NCI-H2227 treated with DMSO at 0.1 percent for 48 hours (cell line): ENCODE measurements at regions not wholly inside any gene's neighbourhood (a gene's known extent, or its start where the extent isn't known, plus 50 kb on each side); places are given as distances from the start of the nearest gene placed in this dataset.

ENCODE experiments used
- DNase-seq: peaks from one replicate; lab custom pipeline; 2025; lab: John Stamatoyannopoulos, UW

DNA sequence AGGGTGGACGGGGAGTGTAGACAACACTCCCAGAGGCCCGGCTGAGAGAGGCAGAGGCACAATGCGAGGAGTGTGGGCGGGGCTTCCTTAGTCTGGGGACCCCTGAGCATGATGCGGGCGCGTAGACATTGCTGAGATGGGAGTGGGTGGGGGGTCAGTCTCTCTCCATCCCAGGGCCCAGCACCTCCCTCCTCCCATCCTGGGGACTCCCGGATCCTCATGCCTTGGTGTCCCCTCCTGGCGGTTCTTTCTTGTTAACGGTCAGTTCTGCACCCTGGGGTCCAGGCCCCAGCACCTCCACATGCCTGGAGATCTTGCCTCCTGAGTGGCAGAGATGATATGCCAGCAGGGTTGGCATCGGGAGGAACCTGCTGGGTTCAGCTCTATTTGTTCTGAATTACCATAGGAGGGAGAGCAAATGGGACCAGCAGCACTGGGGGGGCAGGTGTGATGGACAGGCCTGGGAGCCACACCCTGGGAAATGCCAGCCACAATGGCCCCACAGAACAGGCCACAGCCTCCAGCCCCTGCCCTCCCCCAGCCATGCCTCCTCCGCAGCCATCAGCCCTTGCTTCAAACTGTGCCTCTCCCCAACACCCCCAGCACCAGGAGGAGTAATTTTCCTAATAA is 55.7 kb downstream of the RTL6 start:
- no peak for DNase-seq

DNA sequence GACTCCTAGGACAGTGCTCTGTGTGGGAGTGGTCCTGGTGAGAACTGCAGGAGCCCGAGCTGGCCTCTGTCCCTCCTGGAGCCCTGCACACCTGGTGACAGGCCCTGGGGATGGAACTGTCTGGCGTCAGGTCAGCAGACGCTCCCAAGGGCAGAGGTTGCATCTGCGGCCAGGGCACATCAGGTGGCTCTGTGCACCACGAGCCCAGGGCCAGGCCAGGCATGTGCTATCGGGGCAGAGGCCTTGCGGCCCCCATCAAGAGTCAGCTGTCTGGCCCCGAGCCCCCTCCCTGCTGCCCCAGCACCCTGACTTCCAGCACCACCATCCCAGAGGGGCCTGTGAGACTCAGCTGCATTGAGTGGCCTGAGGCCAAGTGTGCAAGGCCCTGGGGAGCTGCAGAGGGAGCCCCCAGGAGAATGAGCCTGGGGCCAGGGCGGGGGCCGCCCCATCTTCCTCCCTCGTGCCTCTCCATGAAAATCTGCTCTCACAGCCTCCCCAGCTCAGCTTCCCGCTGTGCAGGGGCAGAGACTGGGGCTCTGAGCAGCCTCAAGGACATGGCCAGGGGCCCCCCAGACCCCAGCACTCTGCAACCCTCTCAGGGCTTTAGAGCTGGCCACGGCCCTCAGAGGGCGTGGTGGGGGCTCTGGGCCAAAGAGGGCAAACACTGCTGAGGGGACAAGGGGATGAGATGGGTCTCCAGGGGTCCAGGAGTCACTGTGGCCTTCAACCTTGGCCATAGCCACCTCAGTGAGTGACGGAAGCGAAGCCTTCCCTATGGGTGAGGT is 56.4 kb downstream of the RTL6 start:
- DNase-seq: no peak

GRCh38 chr22:44440224-44441160 is 57.5 kb downstream of the RTL6 start:
- DNase-seq: no peak

DNA sequence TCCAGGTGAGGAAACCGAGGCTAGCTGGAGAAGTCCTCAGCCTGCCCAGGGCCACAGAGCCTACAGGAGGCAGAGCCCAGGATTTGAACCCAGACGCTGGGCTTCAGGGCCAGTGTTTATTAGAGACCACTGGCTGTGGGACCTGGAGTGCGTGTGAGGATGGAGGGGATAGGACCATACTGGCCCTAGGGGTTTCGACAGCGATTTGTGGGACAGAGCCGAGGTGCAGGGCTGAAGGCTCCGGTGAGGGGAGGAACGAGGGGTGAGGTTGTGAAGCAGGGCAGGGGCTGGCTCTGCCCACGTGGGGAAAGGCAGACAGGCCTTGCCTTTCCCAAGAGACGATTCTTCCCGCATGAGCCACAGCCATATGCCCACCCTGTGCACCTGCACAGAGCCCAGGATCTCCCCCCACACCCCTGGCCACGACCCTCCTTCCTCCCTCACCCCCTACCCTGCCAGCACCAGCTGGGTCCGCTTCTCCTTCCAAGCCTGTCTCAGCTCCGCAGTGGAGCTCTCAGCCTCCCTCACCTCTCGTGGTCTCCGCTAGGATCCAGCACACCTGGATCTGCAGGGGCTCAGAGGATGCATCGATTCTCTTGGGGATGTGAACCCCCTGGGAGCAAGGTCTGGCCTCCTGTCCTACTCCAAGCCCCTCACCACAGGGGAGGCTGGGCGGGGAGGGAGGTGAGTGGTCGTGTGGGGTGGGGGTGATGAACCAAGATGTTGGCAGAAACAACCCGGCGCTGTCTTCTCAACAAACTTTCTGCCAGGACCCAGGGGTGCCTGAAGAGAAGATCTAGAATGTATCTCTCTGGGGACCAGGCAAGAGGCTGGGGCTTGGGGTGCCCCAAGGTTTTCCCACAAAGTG is 58.4 kb downstream of the RTL6 start:
- DNase-seq: no peak

DNA sequence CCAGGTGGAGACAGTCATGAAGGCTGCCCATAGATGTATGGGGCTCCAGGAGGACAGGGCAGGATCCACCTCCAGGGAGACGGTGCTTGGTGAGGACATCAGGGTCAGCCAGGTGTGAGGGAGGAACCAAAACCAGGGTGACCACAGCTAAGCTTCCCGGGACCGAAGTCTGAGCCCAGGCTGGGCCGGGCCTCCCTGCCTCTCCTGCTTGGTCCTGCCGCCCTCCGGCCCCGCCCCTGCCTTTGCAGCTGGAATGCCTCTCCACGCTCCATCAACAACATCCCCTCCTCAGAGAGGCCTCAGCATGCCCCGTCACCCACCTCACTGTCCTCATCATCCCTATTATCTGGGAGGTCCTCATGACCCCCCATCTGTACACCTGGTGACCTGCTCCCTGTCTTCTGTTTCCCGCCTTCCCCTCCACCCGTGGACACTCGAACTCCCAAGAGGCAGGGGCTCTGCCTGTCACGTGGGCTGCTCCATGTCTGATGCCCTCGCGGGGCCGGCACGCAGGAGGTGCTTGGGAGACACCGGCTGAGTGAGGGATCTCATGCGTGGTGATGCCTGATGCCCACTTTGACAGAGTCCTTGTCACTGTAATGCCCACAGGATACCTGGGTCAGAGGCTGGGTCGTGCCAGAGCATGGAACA is 59.4 kb downstream of the RTL6 start:
- no peak for DNase-seq

- DNase-seq: no peak
Measured at GRCh38 chr22:44438056-44438455, 60.0 kb downstream of the RTL6 start.

DNA sequence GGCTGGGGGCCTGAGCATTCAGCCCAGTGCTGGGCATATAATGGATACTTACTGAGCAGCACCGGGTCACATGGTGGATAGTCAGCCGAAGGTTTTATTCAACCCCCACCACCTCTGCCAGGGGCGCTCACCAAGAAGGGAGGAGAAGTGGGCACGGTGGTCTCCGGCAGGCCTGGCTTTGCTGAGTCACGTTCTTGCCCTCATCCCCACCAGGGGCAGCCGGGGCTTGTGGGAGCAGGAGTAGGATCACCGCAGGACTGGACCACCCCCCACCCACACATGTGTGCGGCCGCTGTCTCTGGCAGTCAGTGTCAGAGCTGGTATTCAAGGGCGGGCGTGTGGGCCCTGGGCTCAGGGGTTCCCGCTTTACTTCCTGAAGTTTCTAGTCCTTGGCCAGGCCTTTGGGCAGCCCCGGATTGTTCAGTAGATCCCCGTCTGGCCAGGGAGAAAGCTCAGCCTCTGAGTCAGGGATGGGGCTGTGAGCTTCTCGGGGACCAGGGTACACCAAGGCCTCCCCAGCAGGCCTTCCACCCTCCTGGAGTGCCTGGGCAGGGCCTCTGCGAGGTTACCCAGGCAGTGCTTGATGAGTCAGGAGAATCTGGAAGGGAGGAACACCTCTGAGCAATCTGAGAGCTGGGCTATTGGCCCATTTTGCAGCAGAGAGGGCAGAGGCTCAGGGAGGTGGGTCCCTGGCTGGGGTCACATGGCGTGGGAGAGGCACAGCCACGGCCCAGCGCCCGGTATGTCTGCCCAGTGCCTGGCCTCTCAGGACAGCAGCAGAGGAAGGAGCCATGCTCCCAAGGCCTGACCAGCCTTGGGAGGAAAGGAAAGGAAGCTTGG is 60.6 kb downstream of the RTL6 start:
- no peak for DNase-seq

DNA sequence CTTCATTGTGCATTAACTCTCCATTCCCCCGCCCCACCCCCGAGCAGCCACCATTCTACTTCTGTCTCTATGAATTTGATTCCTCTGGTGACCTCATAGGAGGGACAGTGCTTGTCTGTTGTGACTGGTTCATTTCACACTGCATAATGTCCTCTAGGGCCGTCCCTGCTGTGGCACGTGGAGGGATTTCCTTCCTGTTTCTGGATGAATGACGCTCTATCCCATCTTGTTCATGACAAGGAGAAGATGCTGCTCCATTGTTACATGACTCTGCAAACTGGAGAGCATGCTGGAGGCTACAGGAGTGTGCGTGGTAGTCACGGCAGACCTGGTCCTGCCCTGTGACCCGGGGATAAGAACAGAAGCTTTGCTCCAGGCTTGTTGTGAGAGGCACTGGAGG is 61.3 kb downstream of the RTL6 start:
- no peak for DNase-seq

GRCh38 chr22:44431256-44431655 is 66.8 kb downstream of the RTL6 start:
- no peak for DNase-seq

DNA sequence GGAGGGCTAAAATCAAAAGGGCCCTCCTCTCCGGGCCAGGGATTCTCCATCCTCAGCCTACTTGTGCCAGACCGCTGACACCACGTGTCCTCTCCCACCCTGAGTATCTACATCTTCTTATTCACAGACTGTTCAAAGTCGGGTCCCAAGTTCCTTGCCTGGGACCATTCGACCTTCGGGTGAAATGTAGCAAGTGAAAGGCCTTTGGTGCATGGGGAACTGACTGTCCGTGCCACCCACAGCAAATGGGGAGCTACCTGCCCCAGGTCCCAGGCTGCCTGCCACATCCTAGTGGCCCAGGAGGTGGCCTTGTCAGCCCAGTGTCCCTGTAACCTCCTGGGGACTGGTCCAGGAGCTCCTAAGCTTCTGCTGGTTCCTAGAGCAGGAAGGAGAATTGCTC is 67.3 kb downstream of the RTL6 start:
- no peak for DNase-seq

DNA sequence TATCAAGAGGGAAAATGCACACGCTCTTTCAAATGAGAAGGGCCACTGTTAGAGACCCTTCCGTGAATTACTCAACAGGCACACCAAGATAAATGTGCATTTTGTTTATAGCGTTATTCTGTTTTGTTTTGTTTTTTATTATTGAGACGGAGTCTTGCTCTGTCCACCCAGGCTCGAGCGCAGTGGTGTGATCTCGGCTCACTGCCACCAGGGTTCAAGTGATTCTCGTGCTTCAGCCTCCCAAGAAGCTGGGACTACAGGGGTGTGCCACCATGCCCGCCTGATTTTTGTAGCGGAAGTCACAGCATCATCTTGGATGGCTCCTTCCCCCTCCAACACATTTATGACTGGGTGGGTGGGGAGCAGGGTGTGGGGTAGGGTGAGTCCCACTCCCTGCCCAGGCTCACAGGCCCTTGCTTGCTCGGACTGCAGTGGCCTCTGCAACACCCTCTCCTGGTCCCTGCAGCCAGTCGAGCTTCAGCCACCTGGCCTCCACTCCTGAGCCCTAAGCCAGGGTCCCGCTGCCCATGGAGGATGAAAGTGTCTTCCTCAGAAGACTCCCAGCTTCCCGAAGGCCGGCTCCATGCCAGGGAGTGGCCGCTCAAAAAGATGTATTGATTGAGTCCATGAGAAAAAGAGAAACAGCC is 68.0 kb downstream of the RTL6 start:
- DNase-seq: no peak

- DNase-seq: no peak
Measured at GRCh38 chr22:44428941-44429830, 68.8 kb downstream of the RTL6 start.

GRCh38 chr22:44427611-44428470 is 70.2 kb downstream of the RTL6 start:
- no peak for DNase-seq

- DNase-seq: no peak
Measured at GRCh38 chr22:44426981-44427380, 71.1 kb downstream of the RTL6 start.

GRCh38 chr22:44425694-44426045 is 72.4 kb downstream of the RTL6 start:
- no peak for DNase-seq

GRCh38 chr22:44424867-44425693 is 73.0 kb downstream of the RTL6 start:
- no peak for DNase-seq

- DNase-seq: no peak
Measured at GRCh38 chr22:44424359-44424682, 73.7 kb downstream of the RTL6 start.
